ENCODE measurements at regions not wholly inside any gene's neighbourhood (a gene's known extent, or its start where the extent isn't known, plus 50 kb on each side); places are given as distances from the start of the nearest gene placed in this dataset.

DNA sequence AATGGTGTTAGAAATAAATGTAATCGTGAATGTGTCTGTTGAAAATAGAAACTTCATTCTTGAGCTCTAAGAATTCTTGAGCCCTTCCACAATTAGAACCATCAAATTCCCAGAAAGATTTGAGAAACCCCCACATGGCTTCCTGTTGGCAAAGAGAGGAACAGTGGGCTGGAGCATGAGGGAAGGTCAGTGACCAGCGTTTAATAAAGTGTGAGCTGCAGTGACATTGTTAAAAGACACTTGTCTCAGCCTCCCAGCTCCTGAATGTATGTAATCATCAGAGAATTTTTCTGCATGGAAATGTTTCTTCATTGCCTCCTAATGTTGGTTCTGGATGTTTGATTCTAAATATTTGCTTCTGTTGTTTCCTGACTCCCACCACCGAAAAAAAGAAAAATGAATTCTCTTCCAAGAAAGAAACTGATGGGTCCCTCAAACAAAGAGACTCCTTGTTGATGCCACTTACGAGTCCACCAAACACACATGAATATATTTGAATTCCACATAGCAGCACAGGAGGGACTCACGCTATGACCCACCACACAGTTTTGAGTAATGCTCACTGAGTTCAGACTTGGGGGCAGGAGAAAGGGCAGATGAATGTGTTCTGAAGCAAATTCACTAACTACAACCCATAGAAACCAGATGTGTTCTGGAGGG lies 225.1 kb upstream of the KLHL29 start:
- no peak for TF ChIP-seq JUND (IDR thresholded peaks at IDR 0.05; ENCODE audit: low read depth)
- no peak for DNase-seq (ENCODE audit: low read depth in 1 of 2, low spot score in 1 of 2)
- in situ Hi-C loops (cut with HindIII; ENCODE audit: low pct_unique_long_range_greater_than_20kb, low sequenced_read_pairs): no loop called here

- in situ Hi-C loops (cut with HindIII; ENCODE audit: low pct_unique_long_range_greater_than_20kb, low sequenced_read_pairs): no loop called here
- DNase-seq (ENCODE audit: low read depth in 1 of 2, low spot score in 1 of 2): no peak
These were observed 220.8 kb upstream of the KLHL29 start for GRCh38 chr2:23164173-23164572.

GRCh38 chr2:23169896-23170295 lies 215.1 kb upstream of the KLHL29 start:
- TF ChIP-seq JUND (IDR thresholded peaks at IDR 0.05; ENCODE audit: low read depth): no peak
- in situ Hi-C loops (cut with HindIII; ENCODE audit: low pct_unique_long_range_greater_than_20kb, low sequenced_read_pairs): no loop called here

More at GRCh38 chr2:23164173-23164572, 220.8 kb upstream of the KLHL29 start:
- no peak for TF ChIP-seq JUND (IDR thresholded peaks at IDR 0.05; ENCODE audit: low read depth)

DNA sequence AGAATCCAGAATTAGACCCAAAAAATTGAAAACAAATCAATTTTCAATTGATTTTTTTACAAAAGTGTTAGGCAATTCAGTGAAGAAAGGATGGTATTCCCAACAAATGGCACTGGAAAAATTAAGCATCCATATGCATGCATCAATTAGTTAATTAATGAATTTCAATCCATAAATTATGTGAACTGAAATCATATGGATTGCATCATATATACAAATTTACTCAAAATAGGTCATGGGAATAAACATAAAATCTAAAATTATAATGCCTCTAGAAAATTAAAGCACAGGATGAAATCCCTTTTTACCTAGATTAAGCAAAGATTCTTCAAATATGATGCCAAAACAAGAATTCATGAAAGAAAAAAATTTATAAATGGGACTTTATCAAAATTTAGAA lies 213.9 kb upstream of the KLHL29 start:
- no peak for TF ChIP-seq JUND (IDR thresholded peaks at IDR 0.05; ENCODE audit: low read depth)
- in situ Hi-C loops (cut with HindIII; ENCODE audit: low pct_unique_long_range_greater_than_20kb, low sequenced_read_pairs): no loop called here
- DNase-seq (ENCODE audit: low read depth in 1 of 2, low spot score in 1 of 2): no peak

More at GRCh38 chr2:23169896-23170295, 215.1 kb upstream of the KLHL29 start:
- DNase-seq (ENCODE audit: low read depth in 1 of 2, low spot score in 1 of 2): no peak

GRCh38 chr2:23178396-23178795 lies 206.6 kb upstream of the KLHL29 start:
- TF ChIP-seq JUND (IDR thresholded peaks at IDR 0.05; ENCODE audit: low read depth): no peak
- no peak for DNase-seq (ENCODE audit: low read depth in 1 of 2, low spot score in 1 of 2)
- in situ Hi-C loops (cut with HindIII; ENCODE audit: low pct_unique_long_range_greater_than_20kb, low sequenced_read_pairs): no loop called here

GRCh38 chr2:23183733-23184132 lies 201.2 kb upstream of the KLHL29 start:
- TF ChIP-seq JUND (IDR thresholded peaks at IDR 0.05; ENCODE audit: low read depth): no peak
- in situ Hi-C loops (cut with HindIII; ENCODE audit: low pct_unique_long_range_greater_than_20kb, low sequenced_read_pairs): no loop called here
- DNase-seq (ENCODE audit: low read depth in 1 of 2, low spot score in 1 of 2): no peak

GRCh38 chr2:23198316-23199114 lies 186.5 kb upstream of the KLHL29 start:
- DNase-seq (ENCODE audit: low read depth in 1 of 2, low spot score in 1 of 2): no peak
- TF ChIP-seq JUND (IDR thresholded peaks at IDR 0.05; ENCODE audit: low read depth): no peak
- in situ Hi-C loops (cut with HindIII; ENCODE audit: low pct_unique_long_range_greater_than_20kb, low sequenced_read_pairs): no loop called here

- in situ Hi-C loops (cut with HindIII; ENCODE audit: low pct_unique_long_range_greater_than_20kb, low sequenced_read_pairs): no loop called here
- TF ChIP-seq JUND (IDR thresholded peaks at IDR 0.05; ENCODE audit: low read depth): no peak
- DNase-seq (ENCODE audit: low read depth in 1 of 2, low spot score in 1 of 2): peak in 1 of 2 experiments; percentile 46
These were observed 185.7 kb upstream of the KLHL29 start for GRCh38 chr2:23199115-23199918.

DNA sequence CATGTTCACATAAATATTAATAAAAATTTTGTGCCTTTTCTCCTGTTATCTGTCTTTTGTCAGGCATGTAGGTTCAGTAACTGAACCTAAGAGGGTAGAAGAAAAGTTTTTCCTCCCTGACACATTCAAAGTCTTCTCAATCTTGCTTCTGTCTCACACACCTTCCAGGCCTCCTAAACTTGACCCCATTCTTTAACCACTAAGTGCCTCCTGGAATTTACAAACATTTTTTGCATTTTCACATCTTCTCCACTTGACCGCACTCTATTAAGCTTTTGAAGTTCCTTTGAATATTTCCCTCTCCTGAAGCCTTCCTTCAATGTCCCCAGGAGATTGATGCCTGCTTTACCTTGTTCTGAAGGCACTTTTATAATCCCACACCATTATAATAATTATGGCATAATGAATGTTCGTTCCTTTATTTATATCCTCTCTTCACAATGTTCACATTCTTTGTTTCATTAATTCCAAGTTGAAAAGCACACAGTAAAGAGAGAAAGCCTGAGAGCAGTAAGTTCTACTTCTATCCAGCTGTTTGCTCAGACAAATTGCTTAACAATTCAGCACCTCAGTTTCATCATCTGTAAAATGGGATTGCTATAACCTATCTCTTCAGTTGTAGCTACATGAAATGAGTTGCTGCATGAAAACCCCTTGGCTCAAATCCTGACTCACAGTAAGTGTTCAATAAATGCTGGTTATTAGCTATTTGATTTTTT lies 184.8 kb upstream of the KLHL29 start:
- in situ Hi-C loops (cut with HindIII; ENCODE audit: low pct_unique_long_range_greater_than_20kb, low sequenced_read_pairs): no loop called here
- no peak for DNase-seq (ENCODE audit: low read depth in 1 of 2, low spot score in 1 of 2)
- no peak for TF ChIP-seq JUND (IDR thresholded peaks at IDR 0.05; ENCODE audit: low read depth)

- in situ Hi-C loops (cut with HindIII; ENCODE audit: low pct_unique_long_range_greater_than_20kb, low sequenced_read_pairs): no loop called here
- no peak for TF ChIP-seq JUND (IDR thresholded peaks at IDR 0.05; ENCODE audit: low read depth)
- DNase-seq (ENCODE audit: low read depth in 1 of 2, low spot score in 1 of 2): no peak
These were observed 184.2 kb upstream of the KLHL29 start for GRCh38 chr2:23200787-23201114.

- in situ Hi-C loops (cut with HindIII; ENCODE audit: low pct_unique_long_range_greater_than_20kb, low sequenced_read_pairs): no loop called here
- no peak for DNase-seq (ENCODE audit: low read depth in 1 of 2, low spot score in 1 of 2)
- no peak for TF ChIP-seq JUND (IDR thresholded peaks at IDR 0.05; ENCODE audit: low read depth)
These were observed 181.6 kb upstream of the KLHL29 start for GRCh38 chr2:23203383-23203782.

DNA sequence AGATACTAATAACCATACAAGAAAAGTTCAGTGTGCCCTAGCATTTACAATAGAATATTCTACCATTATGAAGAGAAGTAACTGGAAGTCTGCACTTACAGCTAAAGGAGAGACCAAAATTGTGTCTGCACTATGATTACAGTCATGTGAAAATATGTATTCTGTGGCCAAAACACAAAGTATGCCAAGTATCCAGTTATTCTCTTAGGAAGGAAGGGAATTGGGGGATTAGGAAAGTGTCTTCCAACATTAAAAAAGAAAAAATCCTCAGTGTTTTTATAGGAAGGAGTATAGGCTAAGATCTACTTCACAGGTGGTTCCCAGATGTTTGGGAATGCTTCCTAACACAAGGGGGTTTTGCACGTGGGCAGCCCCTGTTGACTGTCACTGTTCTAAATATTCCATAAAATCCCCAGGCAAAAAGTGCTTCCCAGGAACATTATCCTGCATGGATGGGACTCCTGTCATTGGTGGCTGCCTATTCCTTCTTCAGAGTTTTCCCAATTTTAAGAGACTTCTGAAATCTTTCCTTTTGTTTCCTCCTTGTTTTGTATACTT lies 180.2 kb upstream of the KLHL29 start:
- TF ChIP-seq JUND (IDR thresholded peaks at IDR 0.05; ENCODE audit: low read depth): no peak
- DNase-seq (ENCODE audit: low read depth in 1 of 2, low spot score in 1 of 2): no peak
- in situ Hi-C loops (cut with HindIII; ENCODE audit: low pct_unique_long_range_greater_than_20kb, low sequenced_read_pairs): no loop called here
